Mesendoderm (in vitro differentiated cells): ENCODE measurements at regions not wholly inside any gene's neighbourhood (a gene's known extent, or its start where the extent isn't known, plus 50 kb on each side); places are given as distances from the start of the nearest gene placed in this dataset.
A peak's percentile ranks its signal among the peaks of the same experiment; 100 is the strongest.

Experiments used
- DNase-seq: peaks from one replicate; pipeline ENCODE4 v3.0.0; 2013
- H2AK5ac ChIP-seq: 2 replicates; pipeline ENCODE4 v1.6.1; 2013; ENCODE audit warnings: low read length, inconsistent platforms
- H2BK120ac ChIP-seq: 2 replicates; pipeline ENCODE4 v1.6.1; 2013; ENCODE audit warnings: low read depth, mild to moderate bottlenecking, low read length, moderate library complexity, mixed read lengths
- H2BK15ac ChIP-seq: replicated peaks from 2 replicates; pipeline ENCODE4 v1.6.1; 2013; ENCODE audit warnings: low read depth, mild to moderate bottlenecking, moderate library complexity
- H2BK5ac ChIP-seq: 2 replicates; pipeline ENCODE4 v1.6.1; 2013; ENCODE audit warnings: low read length, inconsistent platforms
- H3K18ac ChIP-seq: 2 replicates; pipeline ENCODE4 v1.6.1; 2013; ENCODE audit warnings: mild to moderate bottlenecking, low read length, mixed read lengths
- H3K23ac ChIP-seq: one replicate; pipeline ENCODE4 v1.6.1; 2013; ENCODE audit warnings: low read length
- H3K27ac ChIP-seq: 2 replicates; pipeline ENCODE4 v1.5.1; 2013; ENCODE audit warnings: low read depth, mild to moderate bottlenecking, inconsistent platforms, low read length, moderate library complexity
- H3K27me3 ChIP-seq: 2 replicates; pipeline ENCODE4 v1.6.1; 2013; ENCODE audit warnings: low read length, control low read depth, mild to moderate bottlenecking, inconsistent platforms; ENCODE audit not compliant: insufficient read depth, poor library complexity
- H3K36me3 ChIP-seq: 2 replicates; pipeline ENCODE4 v1.6.1; 2013; ENCODE audit warnings: low read length, inconsistent platforms; ENCODE audit not compliant: control insufficient read depth, insufficient read depth
- H3K4ac ChIP-seq: one replicate; pipeline ENCODE4 v1.6.1; 2013; ENCODE audit warnings: low read depth, mild to moderate bottlenecking, low read length, moderate library complexity
- H3K4me1 ChIP-seq: 2 replicates; pipeline ENCODE4 v1.6.1; 2013; ENCODE audit warnings: low read depth, low read length, inconsistent platforms; ENCODE audit not compliant: control insufficient read depth
- H3K4me2 ChIP-seq: 2 replicates; pipeline ENCODE4 v1.6.1; 2013; ENCODE audit warnings: low read length
- H3K4me3 ChIP-seq: 2 replicates; pipeline ENCODE4 v1.5.1; 2013; ENCODE audit warnings: mild to moderate bottlenecking, low read length
- H3K56ac ChIP-seq: one replicate; pipeline ENCODE4 v1.6.1; 2013; ENCODE audit warnings: low read length
- H3K79me1 ChIP-seq: 2 replicates; pipeline ENCODE4 v1.6.1; 2013; ENCODE audit warnings: low read length, inconsistent platforms
- H3K79me2 ChIP-seq: 2 replicates; pipeline ENCODE4 v1.6.1; 2013; ENCODE audit warnings: mild to moderate bottlenecking, low read length; ENCODE audit not compliant: control insufficient read depth, insufficient read depth
- H3K9ac ChIP-seq: 2 replicates; pipeline ENCODE4 v1.6.1; 2013; ENCODE audit warnings: low read length, inconsistent platforms
- H4K5ac ChIP-seq: one replicate; pipeline ENCODE4 v1.6.1; 2013; ENCODE audit warnings: low read length
- H4K8ac ChIP-seq: one replicate; pipeline ENCODE4 v1.6.1; 2013; ENCODE audit warnings: low read depth, mild to moderate bottlenecking, control low read depth, low read length, moderate library complexity
- WGBS: extraction: QIAGEN DNeasy Blood & Tissue Kit; methylation state at CpG from one replicate; pipeline ENCODE4 v1.1.7; 2013; ENCODE audit warnings: low lambda C conversion rate, missing lambda C conversion rate; ENCODE audit not compliant: insufficient coverage; ENCODE audit errors: extremely low coverage; 5-methylcytosine and 5-hydroxymethylcytosine counted together

- no peaks in the 10 kb centered on the region for H3K36me3 ChIP-seq
- no peak overlapping the region for H2BK5ac ChIP-seq
- no peaks in the 10 kb centered on the region for H3K79me2 ChIP-seq
- H3K56ac ChIP-seq = no peak overlapping the region
- no peaks in the 10 kb centered on the region for H3K27me3 ChIP-seq
- no peak overlapping the region for H2BK15ac ChIP-seq
- no peak overlapping the region for H2AK5ac ChIP-seq
- no peak overlapping the region for H3K18ac ChIP-seq
- no peak overlapping the region for H2BK120ac ChIP-seq
- H3K23ac ChIP-seq = no peak overlapping the region
- no peaks in the 10 kb centered on the region for H3K79me1 ChIP-seq
- DNase-seq = no peak
- H3K4me2 ChIP-seq = no peak overlapping the region
- no peak overlapping the region for H4K8ac ChIP-seq
- H4K5ac ChIP-seq = no peak overlapping the region
- no peak overlapping the region for H3K9ac ChIP-seq
- H3K4me3 ChIP-seq = no peak overlapping the region
- no CpG with 5 or more reads among the region's 4 CpGs for WGBS
- H3K4me1 ChIP-seq = no peaks in the 10 kb centered on the region
- H3K4ac ChIP-seq = no peak overlapping the region
- no peak overlapping the region for H3K27ac ChIP-seq
Measured at GRCh38 chr20:39785252-39785917, 823.2 kb downstream of the DHX35 start.

- H3K79me2 ChIP-seq = no peaks in the 10 kb centered on the region
- H3K4ac ChIP-seq = no peak overlapping the region
- no peak overlapping the region for H4K5ac ChIP-seq
- no peaks in the 10 kb centered on the region for H3K79me1 ChIP-seq
- no CpG with 5 or more reads among the region's 1 CpG for WGBS
- H3K36me3 ChIP-seq = no peaks in the 10 kb centered on the region
- no peak for DNase-seq
- H2AK5ac ChIP-seq = no peak overlapping the region
- H3K27me3 ChIP-seq = no peaks in the 10 kb centered on the region
- no peak overlapping the region for H3K23ac ChIP-seq
- no peak overlapping the region for H3K9ac ChIP-seq
- no peak overlapping the region for H3K4me2 ChIP-seq
- H2BK5ac ChIP-seq = no peak overlapping the region
- H3K18ac ChIP-seq = no peak overlapping the region
- no peak overlapping the region for H4K8ac ChIP-seq
- no peak overlapping the region for H2BK15ac ChIP-seq
- no peak overlapping the region for H3K56ac ChIP-seq
- H3K27ac ChIP-seq = no peak overlapping the region
- no peak overlapping the region for H2BK120ac ChIP-seq
- no peak overlapping the region for H3K4me3 ChIP-seq
- H3K4me1 ChIP-seq = no peaks in the 10 kb centered on the region
Measured at GRCh38 chr20:39784693-39785092, 822.5 kb downstream of the DHX35 start.

GRCh38 chr20:39778847-39779604, 816.9 kb downstream of the DHX35 start:
- no peaks in the 10 kb centered on the region for H3K79me1 ChIP-seq
- no peak overlapping the region for H2AK5ac ChIP-seq
- H3K36me3 ChIP-seq = no peaks in the 10 kb centered on the region
- H3K18ac ChIP-seq = no peak overlapping the region
- H3K9ac ChIP-seq = no peak overlapping the region
- H3K4ac ChIP-seq = no peak overlapping the region
- no peak overlapping the region for H2BK120ac ChIP-seq
- no peak overlapping the region for H3K4me3 ChIP-seq
- no peak overlapping the region for H4K5ac ChIP-seq
- no peak overlapping the region for H3K56ac ChIP-seq
- DNase-seq = peak; percentile 32
- no peak overlapping the region for H3K27ac ChIP-seq
- no peaks in the 10 kb centered on the region for H3K27me3 ChIP-seq
- H3K79me2 ChIP-seq = no peaks in the 10 kb centered on the region
- H3K23ac ChIP-seq = no peak overlapping the region
- H3K4me2 ChIP-seq = no peak overlapping the region
- no peak overlapping the region for H2BK15ac ChIP-seq
- H4K8ac ChIP-seq = no peak overlapping the region
- H3K4me1 ChIP-seq = no peaks in the 10 kb centered on the region
- WGBS = no CpG with 5 or more reads among the region's 5 CpGs
- no peak overlapping the region for H2BK5ac ChIP-seq

- H3K27ac ChIP-seq = no peak overlapping the region
- H3K36me3 ChIP-seq = no peaks in the 10 kb centered on the region
- no peak overlapping the region for H3K23ac ChIP-seq
- no peak overlapping the region for H3K18ac ChIP-seq
- DNase-seq = no peak
- H3K56ac ChIP-seq = no peak overlapping the region
- no peak overlapping the region for H3K4me3 ChIP-seq
- no peak overlapping the region for H3K4ac ChIP-seq
- H2AK5ac ChIP-seq = no peak overlapping the region
- no peak overlapping the region for H2BK15ac ChIP-seq
- WGBS = no CpG with 5 or more reads among the region's 2 CpGs
- H3K9ac ChIP-seq = no peak overlapping the region
- no peaks in the 10 kb centered on the region for H3K79me2 ChIP-seq
- H3K4me1 ChIP-seq = no peaks in the 10 kb centered on the region
- H3K4me2 ChIP-seq = no peak overlapping the region
- no peak overlapping the region for H4K5ac ChIP-seq
- no peak overlapping the region for H2BK5ac ChIP-seq
- no peak overlapping the region for H4K8ac ChIP-seq
- H3K27me3 ChIP-seq = no peaks in the 10 kb centered on the region
- H3K79me1 ChIP-seq = no peaks in the 10 kb centered on the region
- H2BK120ac ChIP-seq = no peak overlapping the region
Measured at GRCh38 chr20:39778431-39778830, 816.3 kb downstream of the DHX35 start.

- H3K27me3 ChIP-seq = no peaks in the 10 kb centered on the region
- H3K56ac ChIP-seq = no peak overlapping the region
- no peak overlapping the region for H2BK15ac ChIP-seq
- H4K5ac ChIP-seq = no peak overlapping the region
- no peak overlapping the region for H3K4me2 ChIP-seq
- H3K18ac ChIP-seq = no peak overlapping the region
- no peak overlapping the region for H2BK120ac ChIP-seq
- H3K23ac ChIP-seq = no peak overlapping the region
- no peak overlapping the region for H2AK5ac ChIP-seq
- no peak overlapping the region for H2BK5ac ChIP-seq
- H3K27ac ChIP-seq = no peak overlapping the region
- no peak overlapping the region for H3K9ac ChIP-seq
- DNase-seq = no peak
- no peak overlapping the region for H3K4me3 ChIP-seq
- no peak overlapping the region for H4K8ac ChIP-seq
- H3K36me3 ChIP-seq = no peaks in the 10 kb centered on the region
- H3K4me1 ChIP-seq = no peaks in the 10 kb centered on the region
- H3K4ac ChIP-seq = no peak overlapping the region
- no peaks in the 10 kb centered on the region for H3K79me1 ChIP-seq
- H3K79me2 ChIP-seq = no peaks in the 10 kb centered on the region
Measured at GRCh38 chr20:39777610-39778009, 815.5 kb downstream of the DHX35 start.

GRCh38 chr20:39775110-39775509, 813.0 kb downstream of the DHX35 start:
- H3K4me2 ChIP-seq = no peak overlapping the region
- no peaks in the 10 kb centered on the region for H3K36me3 ChIP-seq
- H3K9ac ChIP-seq = no peak overlapping the region
- no peak overlapping the region for H4K5ac ChIP-seq
- no peak overlapping the region for H3K4ac ChIP-seq
- no peaks in the 10 kb centered on the region for H3K27me3 ChIP-seq
- H2BK5ac ChIP-seq = no peak overlapping the region
- no peak overlapping the region for H3K56ac ChIP-seq
- no peaks in the 10 kb centered on the region for H3K4me1 ChIP-seq
- no peak overlapping the region for H3K4me3 ChIP-seq
- no peak for DNase-seq
- H2BK15ac ChIP-seq = no peak overlapping the region
- H4K8ac ChIP-seq = no peak overlapping the region
- no CpG with 5 or more reads among the region's 3 CpGs for WGBS
- H3K18ac ChIP-seq = no peak overlapping the region
- no peak overlapping the region for H2BK120ac ChIP-seq
- no peak overlapping the region for H3K27ac ChIP-seq
- H3K79me1 ChIP-seq = no peaks in the 10 kb centered on the region
- H3K23ac ChIP-seq = no peak overlapping the region
- no peaks in the 10 kb centered on the region for H3K79me2 ChIP-seq
- no peak overlapping the region for H2AK5ac ChIP-seq
